AG09319 (cell line): ENCODE measurements at regions not wholly inside any gene's neighbourhood (a gene's known extent, or its start where the extent isn't known, plus 50 kb on each side); places are given as distances from the start of the nearest gene placed in this dataset.
"Not testable (repeated sequence)": the region's sequence is repeated elsewhere in the genome, so short reads cannot be mapped to it uniquely, and the experiment has no call there.

Source experiments
- DNase-seq: peaks from one replicate; pipeline ENCODE4 v3.0.0-alpha.2; 2010; ENCODE audit warnings: low read depth; ENCODE audit errors: extremely low read depth
- CTCF ChIP-seq: IDR thresholded peaks from 2 replicates; pipeline ENCODE4 v1.5.1; 2011; ENCODE audit warnings: low read depth, mild to moderate bottlenecking, inconsistent platforms, low read length, moderate library complexity

GRCh38 chr11:57047610-57048009 is 58.9 kb downstream of the OR5AK2 start:
- no peak for DNase-seq
- TF ChIP-seq CTCF: no peak

- DNase-seq: no peak
- no peak for TF ChIP-seq CTCF
These were observed 61.0 kb downstream of the OR5AK2 start for GRCh38 chr11:57049749-57050148.

GRCh38 chr11:57054817-57055216 is 66.1 kb downstream of the OR5AK2 start:
- DNase-seq: no peak
- TF ChIP-seq CTCF: no peak

- TF ChIP-seq CTCF: no peak
- DNase-seq: no peak
These were observed 67.0 kb downstream of the OR5AK2 start for GRCh38 chr11:57055744-57056143.

- TF ChIP-seq CTCF: no peak
- no peak for DNase-seq
These were observed 68.0 kb downstream of the OR5AK2 start for GRCh38 chr11:57056735-57057134.

GRCh38 chr11:57057561-57057960 is 68.8 kb downstream of the OR5AK2 start:
- TF ChIP-seq CTCF: no peak
- no peak for DNase-seq

GRCh38 chr11:57062957-57063356 is 74.2 kb downstream of the OR5AK2 start:
- DNase-seq: not testable (repeated sequence)

GRCh38 chr11:57069942-57070341 is 81.2 kb downstream of the OR5AK2 start:
- TF ChIP-seq CTCF: no peak
- no peak for DNase-seq
